B cell (primary cell): ENCODE measurements at regions not wholly inside any gene's neighbourhood (a gene's known extent, or its start where the extent isn't known, plus 50 kb on each side); places are given as distances from the start of the nearest gene placed in this dataset.

Source experiments
- ATAC-seq: fragments of 200-7000 bp; cut with Tn5 transposase; one replicate; pipeline ENCODE4 v1.10.0; 2021; ENCODE audit warnings: low read depth, mild to moderate bottlenecking, moderate number of reproducible peaks, moderate library complexity
- CTCF ChIA-PET: fragments of 350-600 bp; sonication (Branson Sonifier 250); formaldehyde crosslinking; loops from one replicate; lab custom pipeline; 2021; ENCODE audit warnings: antibody characterized with exemption, inconsistent platforms; lab: Charles Lee
- POLR2A ChIA-PET: fragments of 350-600 bp; sonication (Branson Sonifier 250); formaldehyde crosslinking; loops from one replicate; lab custom pipeline; 2021; ENCODE audit warnings: antibody characterized with exemption; lab: Charles Lee
- DNase-seq: peaks from one replicate; pipeline ENCODE4 v3.0.0; 2013
- H2AFZ ChIP-seq: 2 replicates; pipeline ENCODE4 v1.6.1; 2012; ENCODE audit warnings: mild to moderate bottlenecking, low read depth, low read length; ENCODE audit not compliant: insufficient read depth, poor library complexity, severe bottlenecking
- H3K27ac ChIP-seq, 2 donors: 1 replicate in 1 of 2; 2 replicates in 1 of 2; pipeline ENCODE4 v1.5.1; 2012 to 2013; ENCODE audit warnings: low read length in 2 of 2, mild to moderate bottlenecking in 2 of 2, moderate library complexity in 1 of 2
- H3K27me3 ChIP-seq, 4 experiments: fragments of 200-600 bp in 1 of 4; sonication (generic) in 1 of 4; replicated peaks in 1 of 4; 1 replicate in 2 of 4; 2 replicates in 2 of 4; pipeline versions ENCODE4 v1.6.1 to v1.7.0; 2013 to 2016; ENCODE audit warnings: low read length in 3 of 4, mild to moderate bottlenecking in 2 of 4, mixed read lengths in 1 of 4, moderate library complexity in 1 of 4; ENCODE audit not compliant: insufficient read depth in 4 of 4, control insufficient read depth in 3 of 4; ENCODE audit errors: control extremely low read depth in 1 of 4
- H3K36me3 ChIP-seq, 2 experiments: replicated peaks in 1 of 2; 1 replicate in 1 of 2; 2 replicates in 1 of 2; pipeline versions ENCODE4 v1.6.1 to v1.7.1; 2013; ENCODE audit warnings: low read length in 1 of 2; ENCODE audit not compliant: insufficient read depth in 2 of 2, control insufficient read depth in 1 of 2; ENCODE audit errors: control extremely low read depth in 1 of 2, extremely low read depth in 1 of 2
- H3K4me1 ChIP-seq, 2 donors: fragments of 200-600 bp in 1 of 2; sonication (generic) in 1 of 2; 1 replicate in 1 of 2; 2 replicates in 1 of 2; pipeline versions ENCODE4 v1.5.1 to v1.6.1; 2013 to 2017; ENCODE audit warnings: low read length in 2 of 2; ENCODE audit not compliant: control insufficient read depth in 2 of 2, insufficient read depth in 2 of 2
- H3K4me2 ChIP-seq: replicated peaks from 2 replicates; pipeline ENCODE3; 2012; ENCODE audit warnings: mild to moderate bottlenecking, low read depth, low read length; ENCODE audit not compliant: poor library complexity, severe bottlenecking
- H3K4me3 ChIP-seq, 5 experiments: fragments of 200-600 bp in 1 of 5; sonication (generic) in 1 of 5; 1 replicate in 3 of 5; 2 replicates in 2 of 5; pipeline versions ENCODE4 v1.5.1 to v1.7.0; 2011 to 2016; ENCODE audit warnings: low read length in 4 of 5, mild to moderate bottlenecking in 4 of 5, low read depth in 2 of 5, control low read depth in 1 of 5, moderate library complexity in 1 of 5; ENCODE audit not compliant: insufficient read depth in 1 of 5; ENCODE audit errors: control extremely low read depth in 1 of 5, extremely low read depth in 1 of 5
- H3K79me2 ChIP-seq: fragments of 200-600 bp; sonication (generic); one replicate; pipeline ENCODE4 v1.6.0; 2016; ENCODE audit warnings: low read length; ENCODE audit not compliant: control insufficient read depth, insufficient read depth
- H3K9ac ChIP-seq: fragments of 200-600 bp; sonication (generic); 2 replicates; pipeline ENCODE4 v1.6.1; 2017; ENCODE audit warnings: mild to moderate bottlenecking, low read length, moderate library complexity
- H3K9me3 ChIP-seq, 3 donors: one replicate each; pipeline versions ENCODE4 v1.6.1 to v1.7.1; 2013; ENCODE audit warnings: low read length in 2 of 3; ENCODE audit not compliant: control insufficient read depth in 2 of 3, insufficient read depth in 1 of 3; ENCODE audit errors: control extremely low read depth in 1 of 3
- H4K20me1 ChIP-seq: 2 replicates; pipeline ENCODE4 v1.6.0; 2012; ENCODE audit warnings: mild to moderate bottlenecking, low read length; ENCODE audit not compliant: insufficient read depth, control insufficient read depth, poor library complexity, severe bottlenecking
- H3K27ac Mint-ChIP-seq: one replicate; pipeline ENCODE4 v1.8.0; 2021; ENCODE audit warnings: mixed read lengths
- H3K27me3 Mint-ChIP-seq: one replicate; pipeline ENCODE4 v1.8.0; 2021; ENCODE audit warnings: mixed read lengths
- H3K4me1 Mint-ChIP-seq: one replicate; pipeline ENCODE4 v1.8.0; 2021; ENCODE audit warnings: mixed read lengths
- H3K4me3 Mint-ChIP-seq: one replicate; pipeline ENCODE4 v1.8.0; 2021; ENCODE audit warnings: mixed read lengths
- H3K9me3 Mint-ChIP-seq: one replicate; pipeline ENCODE4 v1.8.0; 2022; ENCODE audit warnings: mixed read lengths; ENCODE audit not compliant: insufficient read depth
- CTCF ChIP-seq: fragments of 200-600 bp; IDR thresholded peaks from one replicate; pipeline ENCODE4 v1.8.0; 2022; ENCODE audit warnings: antibody characterized with exemption, mild to moderate bottlenecking
- EZH2 ChIP-seq: IDR thresholded peaks from 2 replicates; pipeline ENCODE4 v1.6.1; 2012; ENCODE audit warnings: borderline replicate concordance, low read depth, mild to moderate bottlenecking, moderate library complexity, low read length; ENCODE audit not compliant: insufficient read depth, poor library complexity, severe bottlenecking
- WGBS: methylation state at CpG from one replicate; pipeline ENCODE4 v1.1.5; 2013; ENCODE audit warnings: missing lambda C conversion rate; ENCODE audit not compliant: insufficient coverage; 5-methylcytosine and 5-hydroxymethylcytosine counted together
- intact Hi-C: fragments of 100-400 bp; cut with micrococcal nuclease; formaldehyde crosslinking; loops from one replicate; pipeline ENCODE4 v1.10.0; 2022

- Mint-ChIP-seq H3K9me3 (no peaks in the 10 kb centered on the region), H3K27me3 (no peaks in the 10 kb centered on the region), H3K27ac (no peak overlapping the region), H3K4me1 (no peaks in the 10 kb centered on the region), H3K4me3 (no peak overlapping the region)
- no peaks in the 10 kb centered on the region for H3K36me3 ChIP-seq
- ChIA-PET POLR2A (no interaction called here), CTCF (no interaction called here)
- no peaks in the 10 kb centered on the region for H3K4me1 ChIP-seq
- H3K9ac ChIP-seq: no peak overlapping the region
- H3K9me3 ChIP-seq: no peaks in the 10 kb centered on the region
- ATAC-seq (no peak), DNase-seq (no peak)
- H3K27ac ChIP-seq: no peak overlapping the region
- intact Hi-C loops: no loop called here
- no peak overlapping the region for H2AFZ ChIP-seq
- H3K4me2 ChIP-seq: no peak overlapping the region
- no peaks in the 10 kb centered on the region for H3K79me2 ChIP-seq
- H4K20me1 ChIP-seq: no peaks in the 10 kb centered on the region
- TF ChIP-seq CTCF: no peak
- TF ChIP-seq EZH2: no peak
- no peak overlapping the region for H3K4me3 ChIP-seq
- no peaks in the 10 kb centered on the region for H3K27me3 ChIP-seq
Observed at GRCh38 chr2:51718881-51719280, 686.9 kb upstream of the NRXN1 start.

- no peak overlapping the region for H3K27ac Mint-ChIP-seq
- H3K9me3 Mint-ChIP-seq: peaks cover 2% of the 10 kb centered on the region
- H3K4me3 Mint-ChIP-seq: no peak overlapping the region
- TF ChIP-seq CTCF: no peak
- no peak for TF ChIP-seq EZH2
- no peaks in the 10 kb centered on the region for H3K4me1 Mint-ChIP-seq
- Histone ChIP-seq H3K27me3 (no peaks in the 10 kb centered on the region), H4K20me1 (no peaks in the 10 kb centered on the region), H3K4me2 (no peak overlapping the region), H3K4me1 (no peaks in the 10 kb centered on the region), H3K4me3 (no peak overlapping the region), H3K9me3 (no peaks in the 10 kb centered on the region), H3K9ac (no peak overlapping the region), H3K27ac (no peak overlapping the region), H3K79me2 (no peaks in the 10 kb centered on the region), H2AFZ (no peak overlapping the region), H3K36me3 (no peaks in the 10 kb centered on the region)
- no peak for ATAC-seq
- POLR2A ChIA-PET: no interaction called here
- no CpG with 5 or more reads among the region's 3 CpGs for WGBS
- H3K27me3 Mint-ChIP-seq: no peaks in the 10 kb centered on the region
- CTCF ChIA-PET: no interaction called here
- intact Hi-C loops: no loop called here
- no peak for DNase-seq
Observed at GRCh38 chr2:51717312-51717711, 685.4 kb upstream of the NRXN1 start.
